HG03066 (cell line): ENCODE measurements at regions not wholly inside any gene's neighbourhood (a gene's known extent, or its start where the extent isn't known, plus 50 kb on each side); places are given as distances from the start of the nearest gene placed in this dataset.
"Not testable (repeated sequence)": the region's sequence is repeated elsewhere in the genome, so short reads cannot be mapped to it uniquely, and the experiment has no call there.

ENCODE experiments used
- ATAC-seq: cut with Tn5 transposase; IDR thresholded peaks from one replicate; pipeline ENCODE4 v1.9.1; 2021; ENCODE audit warnings: low read depth; ENCODE audit not compliant: unreplicated experiment

GRCh38 chr7:9029681-9030530 lies 596.5 kb downstream of the NXPH1 start:
- no peak for ATAC-seq

GRCh38 chr7:9030976-9031375 lies 597.6 kb downstream of the NXPH1 start:
- no peak for ATAC-seq

GRCh38 chr7:9031386-9031785 lies 598.0 kb downstream of the NXPH1 start:
- no peak for ATAC-seq

GRCh38 chr7:9036080-9036479 lies 602.7 kb downstream of the NXPH1 start:
- no peak for ATAC-seq

- ATAC-seq = no peak
Observed at GRCh38 chr7:9071160-9071762, 637.9 kb downstream of the NXPH1 start.

GRCh38 chr7:9075774-9076173 lies 642.4 kb downstream of the NXPH1 start:
- ATAC-seq = not testable (repeated sequence)

GRCh38 chr7:9082203-9082602 lies 648.8 kb downstream of the NXPH1 start:
- ATAC-seq = no peak

- no peak for ATAC-seq
Observed at GRCh38 chr7:9083837-9084236, 650.4 kb downstream of the NXPH1 start.

GRCh38 chr7:9091282-9091681 lies 657.9 kb downstream of the NXPH1 start:
- ATAC-seq = no peak

GRCh38 chr7:9097565-9098060 lies 664.2 kb downstream of the NXPH1 start:
- ATAC-seq = no peak

- ATAC-seq = no peak
Observed at GRCh38 chr7:9100289-9100688, 666.9 kb downstream of the NXPH1 start.

GRCh38 chr7:9102846-9103245 lies 669.4 kb downstream of the NXPH1 start:
- no peak for ATAC-seq

- no peak for ATAC-seq
Observed at GRCh38 chr7:9106747-9107146, 673.3 kb downstream of the NXPH1 start.

- ATAC-seq = no peak
Observed at GRCh38 chr7:9120331-9120730, 686.9 kb downstream of the NXPH1 start.

- ATAC-seq = no peak
Observed at GRCh38 chr7:9124320-9124719, 690.9 kb downstream of the NXPH1 start.

GRCh38 chr7:9125246-9125645 lies 691.8 kb downstream of the NXPH1 start:
- no peak for ATAC-seq

GRCh38 chr7:9127901-9128300 lies 694.5 kb downstream of the NXPH1 start:
- ATAC-seq = no peak

- no peak for ATAC-seq
Observed at GRCh38 chr7:9148687-9149086, 715.3 kb downstream of the NXPH1 start.

GRCh38 chr7:9149499-9150082 lies 716.2 kb downstream of the NXPH1 start:
- no peak for ATAC-seq

GRCh38 chr7:9163691-9164090 lies 730.3 kb downstream of the NXPH1 start:
- not testable (repeated sequence) for ATAC-seq

GRCh38 chr7:9175871-9176270 lies 742.5 kb downstream of the NXPH1 start:
- ATAC-seq = no peak

GRCh38 chr7:9181356-9181755 lies 747.9 kb downstream of the NXPH1 start:
- no peak for ATAC-seq
